ENCODE measurements at regions not wholly inside any gene's neighbourhood (a gene's known extent, or its start where the extent isn't known, plus 50 kb on each side); places are given as distances from the start of the nearest gene placed in this dataset.
A peak's percentile ranks its signal among the peaks of the same experiment; 100 is the strongest.

DNA sequence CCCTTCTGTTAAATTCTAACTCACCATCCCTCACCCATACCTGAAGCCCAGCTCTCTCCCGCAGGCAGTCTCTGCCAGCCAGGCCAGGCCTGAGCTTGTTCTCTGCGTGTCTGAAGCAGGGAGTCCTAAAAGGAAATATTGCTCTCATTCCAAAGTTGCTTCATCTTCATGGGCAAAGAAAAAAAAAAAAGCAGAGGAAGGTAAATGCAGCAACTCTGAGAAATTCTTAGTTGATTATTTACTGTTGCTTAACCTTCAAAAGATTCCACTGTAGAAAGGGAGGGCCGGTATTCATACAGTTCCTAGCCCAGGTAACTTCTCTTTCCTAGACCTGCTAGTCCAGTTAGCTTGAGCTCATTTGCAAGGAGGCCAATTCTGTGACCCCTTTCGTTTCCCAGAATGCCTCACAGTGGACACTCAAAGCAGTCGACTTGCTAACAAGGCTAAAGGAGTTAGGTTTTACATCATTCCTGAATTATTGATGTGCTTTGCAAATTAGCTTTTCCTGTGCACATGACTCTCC lies 193.5 kb upstream of the EEA1 start:
- no peak overlapping the region for H4K12ac ChIP-seq (ENCODE audit: low read depth, low read length)
- no peak overlapping the region for H3K4me2 ChIP-seq (ENCODE audit: low read length)
- H3K27ac ChIP-seq (ENCODE audit: low read depth, low read length) = peak overlapping the region; percentile 24
- no peak overlapping the region for H3K4ac ChIP-seq (ENCODE audit: low read depth, low read length)
- H4K8ac ChIP-seq (ENCODE audit: low read depth, low read length) = no peak overlapping the region
- no peak overlapping the region for H3K23ac ChIP-seq (ENCODE audit: low read length)
- peak; percentile 54 to 82 for DNase-seq
- H3K14ac ChIP-seq (ENCODE audit: low read length) = no peak overlapping the region
- no peaks in the 10 kb centered on the region for H3K79me1 ChIP-seq (ENCODE audit: low read length)
- H3K9me3 ChIP-seq (ENCODE audit: insufficient read depth, low read depth, low read length) = no peaks in the 10 kb centered on the region
- H2BK120ac ChIP-seq (ENCODE audit: insufficient read depth, low read length, poor library complexity) = no peak overlapping the region
- no peak overlapping the region for H2AFZ ChIP-seq (ENCODE audit: insufficient read depth, low read length, poor library complexity)
- H3K36me3 ChIP-seq (ENCODE audit: control insufficient read depth in 1 of 2, insufficient read depth in 2 of 2, low read length in 2 of 2) = no peaks in the 10 kb centered on the region
- H2AK5ac ChIP-seq (ENCODE audit: low read length) = no peak overlapping the region
- no peak overlapping the region for H3K18ac ChIP-seq (ENCODE audit: low read length)
- H3K4me3 ChIP-seq (ENCODE audit: low read depth, low read length) = no peak overlapping the region
- H4K91ac ChIP-seq (ENCODE audit: low read depth, low read length) = no peak overlapping the region
- no peaks in the 10 kb centered on the region for H3K27me3 ChIP-seq (ENCODE audit: insufficient read depth, low read length)
- H3K4me1 ChIP-seq (ENCODE audit: control insufficient read depth in 1 of 2, insufficient read depth in 2 of 2, low read length in 2 of 2) = peaks cover 5% of the 10 kb centered on the region in 2 experiments
- no peak overlapping the region for H3K9ac ChIP-seq (ENCODE audit: low read length)
- H2BK12ac ChIP-seq (ENCODE audit: low read length) = no peak overlapping the region
- no peak overlapping the region for H2BK5ac ChIP-seq (ENCODE audit: low read depth, low read length, poor library complexity)
- H3K79me2 ChIP-seq (ENCODE audit: control insufficient read depth, insufficient read depth, low read length, poor library complexity) = no peaks in the 10 kb centered on the region
- no CpG with 5 or more reads among the region's 5 CpGs for WGBS (ENCODE audit: extremely low coverage, insufficient coverage, insufficient read length)

DNA sequence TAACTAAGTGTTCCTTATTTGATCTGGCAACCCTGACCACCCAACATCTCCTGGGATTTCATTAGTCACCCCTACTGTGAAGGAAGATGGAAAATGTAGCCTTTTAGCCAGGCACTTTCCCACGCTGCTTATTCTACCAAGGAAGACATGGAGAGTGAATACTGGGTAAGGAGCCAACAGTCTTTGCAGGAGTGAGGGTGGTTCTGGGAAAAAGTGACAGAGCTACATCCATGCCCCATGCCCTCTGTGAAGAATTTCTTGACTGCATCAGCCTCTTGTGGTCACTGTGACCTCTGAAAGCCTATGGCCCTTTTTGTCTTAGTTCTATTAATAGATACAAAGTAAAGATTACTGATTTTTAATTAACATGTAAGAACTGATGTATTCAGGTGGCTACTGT lies 196.0 kb upstream of the EEA1 start:
- H4K12ac ChIP-seq (ENCODE audit: low read depth, low read length) = no peak overlapping the region
- peaks cover 9 to 10% of the 10 kb centered on the region in 2 experiments for H3K4me1 ChIP-seq (ENCODE audit: control insufficient read depth in 1 of 2, insufficient read depth in 2 of 2, low read length in 2 of 2)
- H2BK5ac ChIP-seq (ENCODE audit: low read depth, low read length, poor library complexity) = no peak overlapping the region
- no peak overlapping the region for H2BK120ac ChIP-seq (ENCODE audit: insufficient read depth, low read length, poor library complexity)
- WGBS (ENCODE audit: extremely low coverage, insufficient coverage, insufficient read length) = no CpG with 5 or more reads among the region's 1 CpG
- H3K4me3 ChIP-seq (ENCODE audit: low read depth, low read length) = no peak overlapping the region
- H3K27ac ChIP-seq (ENCODE audit: low read depth, low read length) = no peak overlapping the region
- H4K8ac ChIP-seq (ENCODE audit: low read depth, low read length) = no peak overlapping the region
- H3K27me3 ChIP-seq (ENCODE audit: insufficient read depth, low read length) = no peaks in the 10 kb centered on the region
- H3K23ac ChIP-seq (ENCODE audit: low read length) = no peak overlapping the region
- no peak overlapping the region for H3K18ac ChIP-seq (ENCODE audit: low read length)
- no peak overlapping the region for H3K4me2 ChIP-seq (ENCODE audit: low read length)
- H3K14ac ChIP-seq (ENCODE audit: low read length) = no peak overlapping the region
- H4K91ac ChIP-seq (ENCODE audit: low read depth, low read length) = no peak overlapping the region
- no peak overlapping the region for H2BK12ac ChIP-seq (ENCODE audit: low read length)
- no peak overlapping the region for H3K4ac ChIP-seq (ENCODE audit: low read depth, low read length)
- no peak overlapping the region for H2AFZ ChIP-seq (ENCODE audit: insufficient read depth, low read length, poor library complexity)
- no peak overlapping the region for H2AK5ac ChIP-seq (ENCODE audit: low read length)
- no peaks in the 10 kb centered on the region for H3K79me2 ChIP-seq (ENCODE audit: control insufficient read depth, insufficient read depth, low read length, poor library complexity)
- DNase-seq = no peak
- no peaks in the 10 kb centered on the region for H3K79me1 ChIP-seq (ENCODE audit: low read length)
- H3K9ac ChIP-seq (ENCODE audit: low read length) = no peak overlapping the region
- H3K9me3 ChIP-seq (ENCODE audit: insufficient read depth, low read depth, low read length) = no peaks in the 10 kb centered on the region
- no peaks in the 10 kb centered on the region for H3K36me3 ChIP-seq (ENCODE audit: control insufficient read depth in 1 of 2, insufficient read depth in 2 of 2, low read length in 2 of 2)

DNA sequence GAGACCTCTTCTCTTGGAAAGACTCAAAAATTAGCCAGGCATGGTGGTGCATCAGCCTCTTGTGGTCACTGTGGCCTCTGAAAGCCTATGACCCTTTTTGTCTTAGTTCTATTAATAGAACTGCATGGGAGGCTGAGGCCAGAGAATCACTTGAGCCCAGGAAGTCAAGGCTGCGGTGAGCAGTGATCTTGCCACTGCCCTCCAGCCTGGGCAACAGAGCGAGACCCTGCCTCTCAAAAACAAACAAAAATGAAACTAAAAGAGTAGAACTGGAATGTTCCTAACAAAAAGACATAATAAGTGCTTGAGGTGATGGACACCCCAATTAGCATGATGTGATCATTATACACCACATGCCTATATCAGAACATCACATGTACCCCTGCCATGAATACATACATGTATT lies 197.0 kb upstream of the EEA1 start:
- no peak overlapping the region for H3K4ac ChIP-seq (ENCODE audit: low read depth, low read length)
- H3K23ac ChIP-seq (ENCODE audit: low read length) = no peak overlapping the region
- no peak overlapping the region for H4K12ac ChIP-seq (ENCODE audit: low read depth, low read length)
- H2BK120ac ChIP-seq (ENCODE audit: insufficient read depth, low read length, poor library complexity) = no peak overlapping the region
- H3K9me3 ChIP-seq (ENCODE audit: insufficient read depth, low read depth, low read length) = no peaks in the 10 kb centered on the region
- no peaks in the 10 kb centered on the region for H3K36me3 ChIP-seq (ENCODE audit: control insufficient read depth in 1 of 2, insufficient read depth in 2 of 2, low read length in 2 of 2)
- H2AFZ ChIP-seq (ENCODE audit: insufficient read depth, low read length, poor library complexity) = no peak overlapping the region
- H3K9ac ChIP-seq (ENCODE audit: low read length) = no peak overlapping the region
- H3K4me2 ChIP-seq (ENCODE audit: low read length) = no peak overlapping the region
- no CpG with 5 or more reads among the region's 2 CpGs for WGBS (ENCODE audit: extremely low coverage, insufficient coverage, insufficient read length)
- no peaks in the 10 kb centered on the region for H3K79me1 ChIP-seq (ENCODE audit: low read length)
- H2BK5ac ChIP-seq (ENCODE audit: low read depth, low read length, poor library complexity) = no peak overlapping the region
- H2AK5ac ChIP-seq (ENCODE audit: low read length) = no peak overlapping the region
- no peak overlapping the region for H4K91ac ChIP-seq (ENCODE audit: low read depth, low read length)
- peaks cover 9 to 10% of the 10 kb centered on the region in 2 experiments for H3K4me1 ChIP-seq (ENCODE audit: control insufficient read depth in 1 of 2, insufficient read depth in 2 of 2, low read length in 2 of 2)
- H3K14ac ChIP-seq (ENCODE audit: low read length) = no peak overlapping the region
- no peak overlapping the region for H3K18ac ChIP-seq (ENCODE audit: low read length)
- no peak overlapping the region for H4K8ac ChIP-seq (ENCODE audit: low read depth, low read length)
- H3K27me3 ChIP-seq (ENCODE audit: insufficient read depth, low read length) = no peaks in the 10 kb centered on the region
- no peak overlapping the region for H3K4me3 ChIP-seq (ENCODE audit: low read depth, low read length)
- no peak for DNase-seq
- no peaks in the 10 kb centered on the region for H3K79me2 ChIP-seq (ENCODE audit: control insufficient read depth, insufficient read depth, low read length, poor library complexity)
- no peak overlapping the region for H2BK12ac ChIP-seq (ENCODE audit: low read length)
- H3K27ac ChIP-seq (ENCODE audit: low read depth, low read length) = no peak overlapping the region

DNA sequence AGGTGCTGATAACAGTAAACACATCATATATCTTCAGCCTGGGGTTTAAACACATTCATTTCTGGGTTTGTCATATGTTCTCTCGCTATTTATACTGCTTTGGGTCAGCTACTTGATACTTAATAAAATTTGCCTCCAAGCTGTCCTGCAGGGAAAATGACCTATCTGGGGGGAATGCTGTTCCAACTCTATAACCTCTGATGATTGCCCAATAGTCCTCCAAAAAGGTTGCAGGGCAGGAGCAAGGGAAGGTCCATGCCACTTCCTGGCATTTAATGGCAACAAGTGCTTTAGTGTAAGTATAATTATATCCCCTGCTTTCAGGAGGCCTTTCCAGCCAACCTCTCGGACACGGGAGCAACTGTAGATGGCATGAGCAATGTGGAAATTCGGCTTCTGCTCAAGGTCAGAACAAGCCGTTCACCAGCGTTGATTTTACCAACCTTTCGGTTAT lies 198.0 kb upstream of the EEA1 start:
- Histone ChIP-seq H3K4me2 (ENCODE audit: low read length) (no peak overlapping the region), H2AK5ac (ENCODE audit: low read length) (no peak overlapping the region), H3K27me3 (ENCODE audit: insufficient read depth, low read length) (no peaks in the 10 kb centered on the region), H2BK120ac (ENCODE audit: insufficient read depth, low read length, poor library complexity) (no peak overlapping the region), H3K14ac (ENCODE audit: low read length) (no peak overlapping the region), H2AFZ (ENCODE audit: insufficient read depth, low read length, poor library complexity) (no peak overlapping the region), H3K36me3 (ENCODE audit: control insufficient read depth in 1 of 2, insufficient read depth in 2 of 2, low read length in 2 of 2) (no peaks in the 10 kb centered on the region), H4K8ac (ENCODE audit: low read depth, low read length) (no peak overlapping the region), H3K4me1 (ENCODE audit: control insufficient read depth in 1 of 2, insufficient read depth in 2 of 2, low read length in 2 of 2) (peaks cover 9 to 10% of the 10 kb centered on the region in 2 experiments), H2BK5ac (ENCODE audit: low read depth, low read length, poor library complexity) (no peak overlapping the region), H3K9ac (ENCODE audit: low read length) (no peak overlapping the region), H3K79me1 (ENCODE audit: low read length) (no peaks in the 10 kb centered on the region), H4K12ac (ENCODE audit: low read depth, low read length) (no peak overlapping the region), H3K23ac (ENCODE audit: low read length) (no peak overlapping the region), H4K91ac (ENCODE audit: low read depth, low read length) (no peak overlapping the region), H3K79me2 (ENCODE audit: control insufficient read depth, insufficient read depth, low read length, poor library complexity) (no peaks in the 10 kb centered on the region), H3K4me3 (ENCODE audit: low read depth, low read length) (no peak overlapping the region), H3K18ac (ENCODE audit: low read length) (no peak overlapping the region), H2BK12ac (ENCODE audit: low read length) (no peak overlapping the region), H3K27ac (ENCODE audit: low read depth, low read length) (no peak overlapping the region), H3K9me3 (ENCODE audit: insufficient read depth, low read depth, low read length) (no peaks in the 10 kb centered on the region), H3K4ac (ENCODE audit: low read depth, low read length) (no peak overlapping the region)
- peak; percentile 68 to 87 for DNase-seq
- no CpG with 5 or more reads among the region's 7 CpGs for WGBS (ENCODE audit: extremely low coverage, insufficient coverage, insufficient read length)
